ENCODE measurements at regions not wholly inside any gene's neighbourhood (a gene's known extent, or its start where the extent isn't known, plus 50 kb on each side); places are given as distances from the start of the nearest gene placed in this dataset.

- TF ChIP-seq CTCF (conservative IDR thresholded peaks at IDR 0.05; ENCODE audit: low read length) (no peak), EZH2phosphoT487 (IDR thresholded peaks at IDR 0.05; ENCODE audit: borderline replicate concordance, low read depth, low read length) (no peak)
These were observed 68.9 kb upstream of the CCDC71L start for GRCh38 chr7:106729720-106730385.
